Progenitor cell of endocrine pancreas (in vitro differentiated cells): ENCODE measurements at regions not wholly inside any gene's neighbourhood (a gene's known extent, or its start where the extent isn't known, plus 50 kb on each side); places are given as distances from the start of the nearest gene placed in this dataset.
A peak's percentile ranks its signal among the peaks of the same experiment; 100 is the strongest.

ENCODE experiments used
- DNase-seq: peaks from one replicate; pipeline ENCODE4 v3.0.0; 2021; ENCODE audit warnings: low spot score; ENCODE audit not compliant: unreplicated experiment
- H3K27ac Mint-ChIP-seq: 2 replicates; pipeline ENCODE4 v1.8.0; 2021; ENCODE audit warnings: mild to moderate bottlenecking, moderate library complexity, mixed read lengths
- H3K27me3 Mint-ChIP-seq: 2 replicates; pipeline ENCODE4 v1.8.0; 2021; ENCODE audit warnings: mixed read lengths
- H3K36me3 Mint-ChIP-seq: 2 replicates; pipeline ENCODE4 v1.8.0; 2022; ENCODE audit warnings: mixed read lengths; ENCODE audit not compliant: insufficient read depth
- H3K4me1 Mint-ChIP-seq: 2 replicates; pipeline ENCODE4 v1.8.0; 2021; ENCODE audit warnings: low read depth, mixed read lengths
- H3K4me3 Mint-ChIP-seq: 2 replicates; pipeline ENCODE4 v1.8.0; 2021; ENCODE audit warnings: low read depth, mild to moderate bottlenecking, moderate library complexity, mixed read lengths
- H3K9me3 Mint-ChIP-seq: 2 replicates; pipeline ENCODE4 v1.8.0; 2021; ENCODE audit warnings: low read depth, mixed read lengths
- TF ChIP-seq, protein P1 (sequence below): fragments of 200-600 bp; sonication (generic); IDR thresholded peaks from one replicate; pipeline ENCODE4 v1.5.0; 2021; ENCODE audit warnings: antibody characterized with exemption, mild to moderate bottlenecking; ENCODE audit not compliant: unreplicated experiment

GRCh38 chr13:46498650-46499049 lies 54.3 kb upstream of the LRCH1 start:
- no peaks in the 10 kb centered on the region for H3K27me3 Mint-ChIP-seq
- DNase-seq, result no peak
- H3K4me3 Mint-ChIP-seq, result no peak overlapping the region
- TF ChIP-seq, protein P1, sequence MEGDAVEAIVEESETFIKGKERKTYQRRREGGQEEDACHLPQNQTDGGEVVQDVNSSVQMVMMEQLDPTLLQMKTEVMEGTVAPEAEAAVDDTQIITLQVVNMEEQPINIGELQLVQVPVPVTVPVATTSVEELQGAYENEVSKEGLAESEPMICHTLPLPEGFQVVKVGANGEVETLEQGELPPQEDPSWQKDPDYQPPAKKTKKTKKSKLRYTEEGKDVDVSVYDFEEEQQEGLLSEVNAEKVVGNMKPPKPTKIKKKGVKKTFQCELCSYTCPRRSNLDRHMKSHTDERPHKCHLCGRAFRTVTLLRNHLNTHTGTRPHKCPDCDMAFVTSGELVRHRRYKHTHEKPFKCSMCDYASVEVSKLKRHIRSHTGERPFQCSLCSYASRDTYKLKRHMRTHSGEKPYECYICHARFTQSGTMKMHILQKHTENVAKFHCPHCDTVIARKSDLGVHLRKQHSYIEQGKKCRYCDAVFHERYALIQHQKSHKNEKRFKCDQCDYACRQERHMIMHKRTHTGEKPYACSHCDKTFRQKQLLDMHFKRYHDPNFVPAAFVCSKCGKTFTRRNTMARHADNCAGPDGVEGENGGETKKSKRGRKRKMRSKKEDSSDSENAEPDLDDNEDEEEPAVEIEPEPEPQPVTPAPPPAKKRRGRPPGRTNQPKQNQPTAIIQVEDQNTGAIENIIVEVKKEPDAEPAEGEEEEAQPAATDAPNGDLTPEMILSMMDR, result no peak
- H3K27ac Mint-ChIP-seq, result no peak overlapping the region
- H3K36me3 Mint-ChIP-seq, result no peaks in the 10 kb centered on the region
- no peaks in the 10 kb centered on the region for H3K9me3 Mint-ChIP-seq
- H3K4me1 Mint-ChIP-seq, result peaks cover 1% of the 10 kb centered on the region

DNA sequence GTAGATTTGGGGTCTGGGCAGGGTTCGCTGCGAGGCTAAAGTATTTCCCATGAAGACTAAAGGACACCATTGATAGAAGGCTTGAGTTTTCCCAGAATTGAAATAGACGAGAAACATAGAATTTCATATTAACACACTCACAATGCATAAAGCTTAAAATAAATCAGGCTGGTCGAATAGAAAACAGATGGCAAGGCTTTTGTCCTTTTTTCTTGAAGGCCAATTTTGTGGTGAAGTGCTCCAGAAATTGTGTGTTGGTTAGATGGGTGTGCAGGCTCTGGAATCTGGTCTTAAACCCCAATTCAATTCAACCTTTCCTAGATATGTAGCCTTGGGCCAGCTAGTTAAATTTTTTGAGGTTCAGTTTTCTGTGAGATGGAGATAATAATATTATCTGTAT lies 56.9 kb upstream of the LRCH1 start:
- TF ChIP-seq, protein P1, result no peak
- Mint-ChIP-seq H3K27me3 (peaks cover 11% of the 10 kb centered on the region), H3K36me3 (no peaks in the 10 kb centered on the region), H3K4me1 (peaks cover 1% of the 10 kb centered on the region), H3K27ac (no peak overlapping the region), H3K9me3 (no peaks in the 10 kb centered on the region), H3K4me3 (no peak overlapping the region)
- DNase-seq, result no peak

GRCh38 chr13:46495651-46496050 lies 57.3 kb upstream of the LRCH1 start:
- TF ChIP-seq, protein P1, result no peak
- Mint-ChIP-seq H3K27ac (no peak overlapping the region), H3K9me3 (no peaks in the 10 kb centered on the region), H3K4me3 (no peak overlapping the region), H3K36me3 (no peaks in the 10 kb centered on the region), H3K27me3 (peaks cover 14% of the 10 kb centered on the region), H3K4me1 (peaks cover 1% of the 10 kb centered on the region)
- no peak for DNase-seq

- H3K36me3 Mint-ChIP-seq, result no peaks in the 10 kb centered on the region
- DNase-seq, result no peak
- H3K4me3 Mint-ChIP-seq, result no peak overlapping the region
- no peak overlapping the region for H3K27ac Mint-ChIP-seq
- H3K4me1 Mint-ChIP-seq, result peaks cover 6% of the 10 kb centered on the region
- peaks cover 18% of the 10 kb centered on the region for H3K27me3 Mint-ChIP-seq
- TF ChIP-seq, protein P1, result no peak
- no peaks in the 10 kb centered on the region for H3K9me3 Mint-ChIP-seq
Measured at GRCh38 chr13:46495066-46495465, 57.9 kb upstream of the LRCH1 start.

DNA sequence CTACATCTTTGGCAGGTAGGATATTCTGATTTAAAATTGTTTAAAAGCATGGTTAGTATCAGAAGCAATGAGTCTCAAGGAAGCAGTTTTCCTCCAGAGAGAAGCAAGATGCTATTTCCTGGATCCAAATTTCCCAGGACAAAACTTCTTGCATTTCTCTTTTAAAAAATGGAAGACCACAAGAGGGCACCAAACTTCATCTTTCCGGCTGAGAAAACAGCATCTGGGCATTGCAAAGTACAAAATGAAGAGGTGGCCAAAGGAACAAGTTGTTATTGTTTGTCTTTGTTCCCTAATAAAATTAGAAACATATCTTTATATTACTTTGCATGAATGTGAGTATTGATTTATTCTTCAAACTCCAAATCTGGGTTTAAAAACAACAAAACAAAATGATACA lies 60.0 kb upstream of the LRCH1 start:
- Mint-ChIP-seq H3K27me3 (peaks cover 26% of the 10 kb centered on the region), H3K4me3 (no peak overlapping the region)

More for the DNA sequence above, 60.0 kb upstream of the LRCH1 start:
- Mint-ChIP-seq H3K36me3 (no peaks in the 10 kb centered on the region), H3K9me3 (no peaks in the 10 kb centered on the region), H3K4me1 (peaks cover 13% of the 10 kb centered on the region), H3K27ac (no peak overlapping the region)
- TF ChIP-seq, protein P1, result peak; percentile 72
- no peak for DNase-seq
